T-helper 2 cell (primary cell): ENCODE measurements at regions not wholly inside any gene's neighbourhood (a gene's known extent, or its start where the extent isn't known, plus 50 kb on each side); places are given as distances from the start of the nearest gene placed in this dataset.
A peak's percentile ranks its signal among the peaks of the same experiment; 100 is the strongest.

Source experiments
- DNase-seq, 5 experiments: peaks; one replicate each; pipeline versions ENCODE4 v3.0.0 to v3.0.0-alpha.2; 2012 to 2022

GRCh38 chr3:72591522-72592421 lies 256.5 kb downstream of the SHQ1 start:
- no peak for DNase-seq

DNA sequence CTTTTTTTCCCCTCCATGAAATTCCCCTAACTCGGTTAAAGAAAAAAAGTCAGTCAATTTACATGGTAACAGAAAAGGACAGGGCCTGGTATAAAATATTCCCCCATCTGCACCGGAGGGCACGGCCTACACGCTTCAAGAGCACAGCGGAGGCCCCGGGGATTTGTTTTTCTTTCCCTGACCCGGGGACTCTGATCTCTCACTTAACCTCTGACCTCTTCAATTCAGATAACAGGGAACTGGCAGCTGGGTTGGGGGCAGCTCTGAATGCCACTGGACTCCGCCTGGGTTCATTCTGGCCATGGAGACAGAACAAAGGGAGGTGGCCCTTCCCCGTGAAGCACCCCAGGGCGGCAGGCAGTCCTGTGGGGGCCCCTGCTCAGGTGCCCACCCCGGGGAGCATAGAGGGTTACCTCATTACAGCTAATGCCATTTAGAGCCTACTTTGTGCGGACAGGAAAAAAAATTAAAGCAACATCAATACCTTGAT lies 257.5 kb downstream of the SHQ1 start:
- DNase-seq = no peak

- no peak for DNase-seq
Measured at GRCh38 chr3:72587282-72587681, 261.0 kb downstream of the SHQ1 start.

GRCh38 chr3:72586694-72587093 lies 261.6 kb downstream of the SHQ1 start:
- no peak for DNase-seq

DNA sequence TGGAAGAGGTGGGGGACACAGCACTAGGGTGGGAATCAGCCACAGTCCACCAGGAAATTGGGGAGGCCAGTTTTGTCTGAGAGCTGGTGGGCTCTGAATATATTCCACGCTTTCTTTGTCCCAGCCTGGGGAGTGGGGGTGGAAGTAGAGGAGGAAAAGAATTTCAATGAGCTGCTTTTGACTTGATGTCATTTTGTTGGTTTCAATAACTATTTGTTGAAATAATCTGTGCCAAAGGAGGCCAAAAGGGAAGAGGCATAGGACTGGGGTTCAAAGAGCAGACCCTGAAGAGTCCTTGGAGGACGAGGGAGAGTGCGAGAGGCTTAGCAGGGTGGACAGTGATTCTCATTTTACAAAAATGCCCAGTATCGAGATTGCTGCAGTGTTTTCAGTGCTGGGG lies 262.3 kb downstream of the SHQ1 start:
- no peak for DNase-seq

- no peak for DNase-seq
Measured at GRCh38 chr3:72584262-72584661, 264.0 kb downstream of the SHQ1 start.

GRCh38 chr3:72582963-72583362 lies 265.3 kb downstream of the SHQ1 start:
- DNase-seq = no peak

DNA sequence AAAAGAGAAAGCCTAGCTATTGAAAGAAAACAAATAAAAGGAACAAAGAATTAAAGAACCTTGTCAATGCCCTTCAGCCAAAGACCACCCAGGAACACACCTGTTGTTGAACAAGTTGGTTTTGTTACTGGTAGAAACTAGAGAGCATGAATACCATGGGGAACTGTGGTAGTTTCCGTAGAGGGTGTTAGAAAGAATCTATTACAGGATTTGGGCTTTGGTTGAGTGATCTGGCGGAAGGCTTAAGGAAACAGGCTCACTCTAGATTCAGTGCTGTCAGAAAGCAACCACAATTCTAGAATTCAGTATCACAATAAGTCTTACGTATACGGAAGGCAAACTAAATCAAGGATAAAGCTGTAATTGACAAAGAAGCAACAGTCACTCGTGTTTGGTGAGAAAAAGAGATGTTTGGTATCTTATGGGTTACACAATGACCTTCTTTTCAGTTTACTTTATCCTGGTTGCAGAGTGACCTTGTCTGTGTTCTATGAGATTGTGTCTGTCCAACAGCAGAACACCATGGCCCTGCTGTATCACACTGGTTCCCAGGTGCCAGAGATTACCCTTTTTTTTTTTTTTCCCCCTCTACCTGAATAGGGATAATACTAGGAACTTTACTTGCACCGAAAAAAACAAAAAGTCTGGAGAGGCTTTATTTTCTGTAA lies 265.9 kb downstream of the SHQ1 start:
- DNase-seq = peak in 1 of 5 experiments; percentile 51

DNA sequence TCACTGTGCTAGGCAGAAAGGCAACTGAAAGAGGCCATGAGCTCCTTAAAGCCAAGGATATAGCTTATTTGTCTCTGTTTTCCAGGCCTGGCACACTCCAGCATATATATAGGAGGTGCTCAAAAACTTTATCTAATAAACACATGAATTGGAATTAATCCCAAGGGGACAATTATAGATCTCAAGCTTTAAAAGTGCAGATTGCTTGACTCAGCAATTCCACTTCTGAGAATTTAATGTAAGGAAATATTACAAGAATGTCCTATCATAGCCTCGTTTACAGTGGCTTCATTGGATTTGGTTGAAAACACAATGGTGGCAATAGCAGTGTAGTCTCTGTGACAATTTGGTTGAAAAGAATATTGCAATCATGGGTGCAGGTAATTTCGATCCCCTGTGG lies 267.3 kb downstream of the SHQ1 start:
- DNase-seq = no peak

GRCh38 chr3:72580246-72580756 lies 267.9 kb downstream of the SHQ1 start:
- no peak for DNase-seq

GRCh38 chr3:72579581-72580245 lies 268.5 kb downstream of the SHQ1 start:
- no peak for DNase-seq

DNA sequence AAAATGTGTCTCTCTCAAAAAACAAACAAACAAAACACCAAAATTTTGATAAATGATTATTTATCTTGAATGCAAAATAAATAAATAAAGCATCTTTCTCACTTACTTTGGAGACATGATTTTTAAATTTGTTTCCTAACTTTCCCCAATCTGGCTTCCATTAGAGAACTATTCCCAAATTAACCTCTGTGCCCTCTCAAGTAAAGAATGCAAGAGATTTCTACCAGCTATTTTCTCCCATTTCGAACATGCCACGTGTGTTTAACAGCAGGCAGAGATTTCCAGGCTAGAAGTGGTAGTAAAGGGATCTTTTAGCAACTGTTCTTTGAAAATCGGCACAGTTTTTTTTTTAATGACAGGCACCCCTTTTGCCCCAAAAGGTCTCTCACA lies 269.1 kb downstream of the SHQ1 start:
- no peak for DNase-seq

- no peak for DNase-seq
Measured at GRCh38 chr3:72577190-72577589, 271.1 kb downstream of the SHQ1 start.

DNA sequence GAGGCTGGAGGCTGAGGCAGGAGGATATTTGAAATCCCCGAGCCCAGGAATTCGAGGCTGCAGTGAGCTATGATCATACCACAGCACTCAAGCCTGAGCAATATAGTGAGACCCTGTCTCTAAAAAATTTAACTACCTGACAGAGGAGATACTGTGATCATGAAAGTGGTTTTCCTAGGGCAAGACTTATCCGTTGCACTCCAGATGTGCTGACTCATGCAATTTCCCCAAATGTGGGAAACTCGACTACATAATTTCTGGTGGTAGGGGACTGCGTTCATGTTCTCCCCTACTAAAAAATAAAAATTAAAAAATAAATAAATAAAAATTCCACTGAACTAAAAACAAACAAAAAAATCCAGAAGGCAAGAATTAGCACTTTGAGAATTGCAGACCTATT lies 271.7 kb downstream of the SHQ1 start:
- DNase-seq = no peak

- no peak for DNase-seq
Measured at GRCh38 chr3:72574144-72574543, 274.1 kb downstream of the SHQ1 start.

DNA sequence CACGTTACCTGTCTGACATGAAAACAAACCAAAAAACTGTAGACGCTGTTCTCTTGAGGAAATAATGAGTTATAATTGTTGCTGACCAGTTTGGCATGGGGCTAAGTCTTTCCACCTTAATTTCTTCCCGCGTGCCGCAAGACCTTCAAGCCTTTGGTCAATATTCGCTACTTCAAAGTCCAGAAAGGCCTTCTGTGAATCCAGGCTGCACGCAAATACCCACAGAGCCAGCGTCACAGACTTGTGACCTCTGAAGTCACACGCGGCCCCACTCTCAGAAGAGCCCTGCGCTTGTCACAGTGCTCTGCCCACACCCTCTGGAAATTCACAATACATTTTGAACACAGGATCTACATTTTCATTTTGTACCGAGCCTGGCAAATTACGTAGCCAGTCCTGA lies 275.2 kb downstream of the SHQ1 start:
- DNase-seq = no peak

DNA sequence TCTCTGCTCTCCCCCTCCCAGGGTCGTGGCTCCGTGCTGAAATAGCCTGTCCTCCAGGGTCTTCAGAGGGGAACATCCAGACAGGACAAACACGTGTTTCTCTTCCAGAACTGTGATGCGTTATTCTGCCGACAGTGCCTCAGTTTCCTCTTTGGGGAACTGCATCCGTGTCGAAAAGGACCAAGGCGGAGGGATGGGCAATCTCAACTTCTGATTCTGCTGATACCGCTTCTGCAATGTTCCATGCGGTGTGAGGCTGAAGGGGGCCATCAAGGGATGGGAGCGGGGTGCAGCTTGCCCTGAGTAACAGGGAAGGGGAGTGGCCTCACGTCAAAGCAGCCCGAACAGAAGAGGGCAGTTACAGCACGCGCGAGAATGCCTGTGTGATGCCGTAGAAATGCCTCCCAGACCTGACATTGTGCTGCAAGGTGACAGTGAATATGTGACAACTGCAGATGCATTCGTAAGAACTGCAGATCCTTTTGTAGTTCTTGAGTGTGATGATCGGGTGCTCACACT lies 275.7 kb downstream of the SHQ1 start:
- DNase-seq = no peak

DNA sequence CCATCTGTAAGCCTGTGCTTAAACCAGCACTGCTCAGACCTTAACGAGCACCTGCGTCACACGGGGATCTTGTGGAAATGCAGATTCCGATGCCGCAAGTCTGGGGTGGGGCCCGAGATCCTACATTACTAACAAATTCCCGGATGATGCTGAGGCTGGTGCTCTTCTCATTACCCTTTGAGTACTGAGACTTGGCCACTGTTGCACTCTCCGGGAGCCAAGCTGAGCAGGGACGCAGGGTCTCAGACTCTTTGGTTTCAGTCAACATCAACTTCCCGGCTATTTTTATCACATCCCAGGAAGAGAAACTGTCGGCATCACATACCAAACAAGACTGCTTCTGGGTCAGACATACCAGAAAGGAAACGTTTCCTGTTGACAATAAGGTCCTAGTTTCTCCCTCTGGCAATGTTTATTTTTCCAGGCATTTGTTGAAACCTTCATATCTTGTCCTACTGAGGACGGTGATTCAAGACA lies 276.6 kb downstream of the SHQ1 start:
- DNase-seq = no peak

DNA sequence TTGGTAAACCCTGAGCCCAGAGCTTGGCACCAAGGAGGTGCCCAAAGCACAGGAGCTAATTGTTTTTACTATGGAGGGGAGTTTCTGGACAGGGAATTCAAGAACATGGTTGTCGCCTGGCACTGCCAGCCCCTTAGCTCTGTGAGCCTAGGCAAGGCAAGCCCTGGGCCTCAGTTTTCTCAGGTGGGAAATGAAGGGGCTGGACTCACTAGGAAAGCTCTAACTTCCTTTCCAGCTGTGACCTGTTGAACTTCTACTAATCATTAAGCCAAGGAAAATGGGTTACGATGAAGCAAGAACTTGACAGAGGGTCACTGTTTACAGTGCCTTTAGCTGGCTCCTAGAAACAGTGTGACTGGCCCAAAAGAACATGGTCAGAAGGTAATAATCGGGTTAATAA lies 277.2 kb downstream of the SHQ1 start:
- no peak for DNase-seq

DNA sequence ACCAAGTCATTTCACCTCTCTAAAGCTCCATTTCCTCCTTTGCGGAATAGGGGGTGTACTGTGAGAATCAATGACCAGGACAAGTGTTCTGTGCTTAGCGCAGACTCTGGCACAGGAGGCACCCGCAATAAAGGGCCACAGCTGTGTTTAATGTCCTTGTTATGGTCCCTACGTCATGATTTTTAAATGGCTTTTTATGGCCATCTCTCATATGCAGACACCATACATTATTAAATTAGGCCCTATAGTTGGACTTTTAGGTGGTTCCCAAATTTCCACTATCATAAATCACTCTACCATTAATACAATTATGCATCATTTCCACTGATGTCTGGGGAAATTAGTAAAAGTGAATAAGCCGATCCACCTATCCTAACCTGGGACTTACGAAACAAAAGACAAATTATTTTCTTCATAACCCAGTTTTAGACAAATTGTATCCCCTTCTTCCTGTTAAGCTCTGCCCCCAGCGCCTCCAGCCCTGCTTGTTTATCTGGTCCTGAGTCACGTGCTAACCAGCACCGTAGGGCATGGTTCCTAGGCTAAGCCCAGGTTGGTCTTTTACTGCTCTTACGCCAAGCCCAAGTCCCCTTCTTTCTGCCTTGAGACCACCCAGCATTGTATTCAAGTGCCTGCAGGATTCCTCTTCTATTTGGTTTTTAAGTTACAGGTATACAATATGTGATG lies 278.3 kb downstream of the SHQ1 start:
- DNase-seq = no peak

DNA sequence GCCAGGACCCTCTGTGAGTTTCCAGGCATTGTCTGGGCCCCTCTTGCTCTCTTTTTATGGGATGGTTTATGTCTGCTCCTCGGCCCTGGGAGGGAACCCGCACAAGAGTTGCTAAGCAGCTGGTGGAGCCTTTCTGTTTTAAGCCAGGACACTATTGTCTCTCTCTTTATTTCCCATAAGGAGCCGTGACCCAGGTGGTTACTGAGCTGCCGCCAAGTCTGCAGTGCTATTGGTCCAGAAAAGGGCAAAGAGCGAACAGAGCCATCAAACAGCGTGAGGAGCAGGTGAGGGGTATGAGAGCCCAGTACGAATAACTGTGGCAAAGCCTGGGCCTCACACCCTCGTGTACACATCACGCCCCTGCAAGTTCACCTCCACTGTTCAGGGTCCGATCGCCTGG lies 280.2 kb downstream of the SHQ1 start:
- DNase-seq = no peak

DNA sequence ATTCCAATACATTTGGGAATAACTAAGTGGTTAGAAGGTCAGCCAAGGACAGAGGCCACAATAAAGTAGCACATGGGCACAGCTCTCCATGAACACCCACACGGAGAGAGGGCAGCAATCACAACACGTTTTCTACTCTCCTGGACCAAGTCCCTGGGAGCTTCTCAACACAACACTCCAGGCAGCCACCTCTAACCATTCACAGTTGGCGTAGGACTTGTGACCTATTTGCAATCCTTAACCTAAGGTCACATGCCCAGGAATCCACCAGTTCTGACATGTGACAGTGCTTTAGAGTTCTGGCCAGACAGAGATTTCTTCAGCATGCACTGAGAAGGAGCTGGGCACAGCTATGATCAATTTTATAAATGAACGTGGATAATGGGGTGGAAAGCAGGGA lies 280.8 kb downstream of the SHQ1 start:
- DNase-seq = no peak
